RWPE1 (cell line): ENCODE measurements at regions not wholly inside any gene's neighbourhood (a gene's known extent, or its start where the extent isn't known, plus 50 kb on each side); places are given as distances from the start of the nearest gene placed in this dataset.
"Not testable (repeated sequence)": the region's sequence is repeated elsewhere in the genome, so short reads cannot be mapped to it uniquely, and the experiment has no call there.

ENCODE experiments used
- CTCF ChIA-PET: fragments of 350-600 bp; sonication (Branson Sonifier 250); formaldehyde crosslinking; extraction: SDS; loops from one replicate; lab custom pipeline; 2021; lab: Yijun Ruan, JAX
- POLR2A ChIA-PET: fragments of 400-600 bp; formaldehyde crosslinking; extraction: SDS; loops from one replicate; lab custom pipeline; 2020; ENCODE audit warnings: antibody characterized with exemption; ENCODE audit not compliant: low non-redundant PET; lab: Yijun Ruan, JAX
- DNase-seq: peaks from one replicate; pipeline ENCODE4 v3.0.0; 2012; ENCODE audit warnings: low spot score
- H3K27ac ChIP-seq: fragments of 450-650 bp; 2 replicates; pipeline ENCODE4 v1.5.1; 2017
- CTCF ChIP-seq: fragments of 450-650 bp; conservative IDR thresholded peaks from 2 replicates; pipeline ENCODE4 v1.5.1; 2017; ENCODE audit warnings: low read depth, mild to moderate bottlenecking

- CTCF ChIA-PET = interaction anchor here (0.5 kb wide), 1 partner anchor 202 kb away, joined by 5 read pairs; no protein-coding TSS in a partner anchor
- no peak for DNase-seq
- POLR2A ChIA-PET = no interaction called here
Observed at GRCh38 chrX:39059866-39060265, 258.6 kb downstream of the MID1IP1 start.

GRCh38 chrX:39063037-39063436, 261.8 kb downstream of the MID1IP1 start:
- no peak overlapping the region for H3K27ac ChIP-seq
- POLR2A ChIA-PET = no interaction called here
- no peak for TF ChIP-seq CTCF
- DNase-seq = no peak
- CTCF ChIA-PET = no interaction called here

More at GRCh38 chrX:39059866-39060265, 258.6 kb downstream of the MID1IP1 start:
- no peak for TF ChIP-seq CTCF
- H3K27ac ChIP-seq = no peak overlapping the region

- no peak for DNase-seq
- no peak overlapping the region for H3K27ac ChIP-seq
- TF ChIP-seq CTCF = no peak
- ChIA-PET POLR2A (no interaction called here), CTCF (no interaction called here)
Observed at GRCh38 chrX:39063702-39064101, 262.4 kb downstream of the MID1IP1 start.

GRCh38 chrX:39065051-39065871, 264.0 kb downstream of the MID1IP1 start:
- TF ChIP-seq CTCF = no peak
- no peak for DNase-seq
- ChIA-PET POLR2A (no interaction called here), CTCF (no interaction called here)
- no peak overlapping the region for H3K27ac ChIP-seq

GRCh38 chrX:39067866-39068265, 266.6 kb downstream of the MID1IP1 start:
- DNase-seq = no peak
- TF ChIP-seq CTCF = no peak
- H3K27ac ChIP-seq = no peak overlapping the region
- ChIA-PET POLR2A (no interaction called here), CTCF (no interaction called here)

- DNase-seq, CTCF ChIA-PET, POLR2A ChIA-PET, H3K27ac ChIP-seq: not testable (repeated sequence)
Observed at GRCh38 chrX:39068634-39069033, 267.4 kb downstream of the MID1IP1 start.

- TF ChIP-seq CTCF = no peak
- no peak overlapping the region for H3K27ac ChIP-seq
- POLR2A ChIA-PET = no interaction called here
- CTCF ChIA-PET = interaction anchor here (0.6 kb wide), 1 partner anchor 583 kb away, joined by 7 read pairs; no protein-coding TSS in a partner anchor
- DNase-seq = no peak
Observed at GRCh38 chrX:39070009-39070408, 268.8 kb downstream of the MID1IP1 start.
